Tibial nerve (tissue), 4 donors: ENCODE measurements at regions not wholly inside any gene's neighbourhood (a gene's known extent, or its start where the extent isn't known, plus 50 kb on each side); places are given as distances from the start of the nearest gene placed in this dataset.
A peak's percentile ranks its signal among the peaks of the same experiment; 100 is the strongest.
"Not testable (repeated sequence)": the region's sequence is repeated elsewhere in the genome, so short reads cannot be mapped to it uniquely, and the experiment has no call there.

Source experiments
- DNase-seq, 2 donors: peaks; one replicate each; pipeline ENCODE4 v3.0.0-alpha.2; 2019; ENCODE audit warnings: low spot score in 2 of 2
- H3K27ac ChIP-seq, 4 donors: fragments of 200-600 bp; sonication (generic) in 3 of 4; one replicate each; pipeline ENCODE4 v1.5.1; 2017 to 2019; ENCODE audit warnings: mild to moderate bottlenecking in 1 of 4
- H3K27me3 ChIP-seq, 2 donors: fragments of 200-600 bp; sonication (generic) in 1 of 2; one replicate each; pipeline versions ENCODE4 v1.5.1 to v1.6.0; 2017 to 2019
- H3K36me3 ChIP-seq, 3 donors: fragments of 200-600 bp; sonication (generic); one replicate each; pipeline ENCODE4 v1.5.1; 2018 to 2019
- H3K4me1 ChIP-seq, 4 donors: fragments of 200-600 bp; sonication (generic) in 3 of 4; one replicate each; pipeline ENCODE4 v1.5.1; 2017 to 2019
- H3K4me3 ChIP-seq, 4 donors: fragments of 200-600 bp; sonication (generic) in 3 of 4; one replicate each; pipeline ENCODE4 v1.5.1; 2017 to 2019; ENCODE audit warnings: mild to moderate bottlenecking in 1 of 4, moderate library complexity in 1 of 4
- H3K9me3 ChIP-seq, 4 donors: fragments of 200-600 bp; sonication (generic) in 3 of 4; one replicate each; pipeline ENCODE4 v1.5.1; 2017 to 2019
- CTCF ChIP-seq, 5 experiments: fragments of 200-600 bp in 3 of 5; fragments of 450-650 bp in 2 of 5; sonication (generic) in 3 of 5; IDR thresholded peaks; one replicate each; pipeline ENCODE4 v1.5.1; 2016 to 2019; ENCODE audit warnings: antibody characterized with exemption in 5 of 5, mild to moderate bottlenecking in 3 of 5, moderate library complexity in 2 of 5
- EP300 ChIP-seq, 2 donors: sonication (generic); formaldehyde crosslinking; IDR thresholded peaks; one replicate each; pipeline ENCODE4 v1.6.1; 2017; ENCODE audit warnings: antibody characterized with exemption in 2 of 2, mild to moderate bottlenecking in 1 of 2
- POLR2A ChIP-seq, 2 donors: fragments of 450-650 bp; IDR thresholded peaks; one replicate each; pipeline ENCODE4 v1.6.1; 2017; ENCODE audit warnings: antibody characterized with exemption in 2 of 2, mild to moderate bottlenecking in 2 of 2, moderate library complexity in 2 of 2
- WGBS, 2 donors: methylation state at CpG; one replicate each; pipeline ENCODE4 v1.1.5; 2018; 5-methylcytosine and 5-hydroxymethylcytosine counted together

- H3K4me3 ChIP-seq = no peak overlapping the region
- H3K36me3 ChIP-seq = no peaks in the 10 kb centered on the region
- DNase-seq = no peak
- H3K27me3 ChIP-seq = no peaks in the 10 kb centered on the region
- H3K9me3 ChIP-seq = no peaks in the 10 kb centered on the region
- H3K27ac ChIP-seq = no peak overlapping the region
- no peaks in the 10 kb centered on the region for H3K4me1 ChIP-seq
- 25 to 40% methylated on average over 2 of the region's 2 CpGs for WGBS, 2 donors
- TF ChIP-seq POLR2A (IDR thresholded peaks at IDR 0.05) (no peak), CTCF (IDR thresholded peaks at IDR 0.05) (no peak), EP300 (IDR thresholded peaks at IDR 0.05) (no peak)
These were observed 764.1 kb upstream of the MMS22L start for GRCh38 chr6:98047164-98047563.

- Histone ChIP-seq H3K27ac (no peak overlapping the region), H3K4me3 (no peak overlapping the region), H3K4me1 (no peaks in the 10 kb centered on the region), H3K27me3 (no peaks in the 10 kb centered on the region), H3K36me3 (no peaks in the 10 kb centered on the region), H3K9me3 (no peaks in the 10 kb centered on the region)
- 40 to 50% methylated on average over 3 of the region's 3 CpGs for WGBS, 2 donors
- TF ChIP-seq CTCF (IDR thresholded peaks at IDR 0.05) = no peak
- TF ChIP-seq POLR2A (IDR thresholded peaks at IDR 0.05) = no peak
- TF ChIP-seq EP300 (IDR thresholded peaks at IDR 0.05) = no peak
- DNase-seq = no peak
These were observed 764.9 kb upstream of the MMS22L start for GRCh38 chr6:98047871-98048270.

- peak in 2 of 5 experiments; percentile 11 to 17 for TF ChIP-seq CTCF (IDR thresholded peaks at IDR 0.05)
- no peak for TF ChIP-seq POLR2A (IDR thresholded peaks at IDR 0.05)
- no peak for TF ChIP-seq EP300 (IDR thresholded peaks at IDR 0.05)
- no peaks in the 10 kb centered on the region for H3K27me3 ChIP-seq
- no peak overlapping the region for H3K4me3 ChIP-seq
- DNase-seq = no peak
- H3K9me3 ChIP-seq = no peaks in the 10 kb centered on the region
- no peaks in the 10 kb centered on the region for H3K4me1 ChIP-seq
- H3K27ac ChIP-seq = no peak overlapping the region
- no peaks in the 10 kb centered on the region for H3K36me3 ChIP-seq
- WGBS, 2 donors = 87% methylated on average over 2 of the region's 2 CpGs
These were observed 771.4 kb upstream of the MMS22L start for GRCh38 chr6:98054453-98054852.

- Histone ChIP-seq H3K4me1 (no peaks in the 10 kb centered on the region), H3K27ac (no peak overlapping the region), H3K27me3 (no peaks in the 10 kb centered on the region), H3K4me3 (no peak overlapping the region), H3K36me3 (no peaks in the 10 kb centered on the region), H3K9me3 (peaks cover 0 to 4% (median 0%) of the 10 kb centered on the region in 4 donors)
- DNase-seq = no peak
- no peak for TF ChIP-seq CTCF (IDR thresholded peaks at IDR 0.05)
- no peak for TF ChIP-seq EP300 (IDR thresholded peaks at IDR 0.05)
- no peak for TF ChIP-seq POLR2A (IDR thresholded peaks at IDR 0.05)
- 14 to 19% methylated on average over 5 of the region's 5 CpGs for WGBS, 2 donors
These were observed 773.9 kb upstream of the MMS22L start for GRCh38 chr6:98056955-98057354.

GRCh38 chr6:98067375-98067774 lies 767.0 kb upstream of the POU3F2 start:
- TF ChIP-seq EP300 (IDR thresholded peaks at IDR 0.05) (no peak), CTCF (IDR thresholded peaks at IDR 0.05) (no peak), POLR2A (IDR thresholded peaks at IDR 0.05) (no peak)
- no peaks in the 10 kb centered on the region for H3K27me3 ChIP-seq
- no peaks in the 10 kb centered on the region for H3K36me3 ChIP-seq
- H3K4me1 ChIP-seq = no peaks in the 10 kb centered on the region
- no peak overlapping the region for H3K27ac ChIP-seq
- 48 to 53% methylated on average over 2 of the region's 2 CpGs for WGBS, 2 donors
- no peak for DNase-seq
- H3K4me3 ChIP-seq = no peak overlapping the region
- H3K9me3 ChIP-seq = peaks cover 0 to 4% (median 0%) of the 10 kb centered on the region in 4 donors

GRCh38 chr6:98088537-98088936 lies 745.8 kb upstream of the POU3F2 start:
- 92 to 94% methylated on average over 8 of the region's 8 CpGs for WGBS, 2 donors
- not testable (repeated sequence) for H3K27me3 ChIP-seq, H3K4me1 ChIP-seq, H3K4me3 ChIP-seq, H3K9me3 ChIP-seq, H3K36me3 ChIP-seq, DNase-seq, H3K27ac ChIP-seq
